GM19455 (cell line): ENCODE measurements at regions not wholly inside any gene's neighbourhood (a gene's known extent, or its start where the extent isn't known, plus 50 kb on each side); places are given as distances from the start of the nearest gene placed in this dataset.

Experiments
- ATAC-seq: cut with Tn5 transposase; IDR thresholded peaks from one replicate; pipeline ENCODE4 v1.9.1; 2021; ENCODE audit not compliant: unreplicated experiment

- peak; percentile 93 for ATAC-seq
Observed at GRCh38 chr6:71420693-71421328, 132.2 kb downstream of the OGFRL1 start.

GRCh38 chr6:71421611-71422010, 133.0 kb downstream of the OGFRL1 start:
- no peak for ATAC-seq

DNA sequence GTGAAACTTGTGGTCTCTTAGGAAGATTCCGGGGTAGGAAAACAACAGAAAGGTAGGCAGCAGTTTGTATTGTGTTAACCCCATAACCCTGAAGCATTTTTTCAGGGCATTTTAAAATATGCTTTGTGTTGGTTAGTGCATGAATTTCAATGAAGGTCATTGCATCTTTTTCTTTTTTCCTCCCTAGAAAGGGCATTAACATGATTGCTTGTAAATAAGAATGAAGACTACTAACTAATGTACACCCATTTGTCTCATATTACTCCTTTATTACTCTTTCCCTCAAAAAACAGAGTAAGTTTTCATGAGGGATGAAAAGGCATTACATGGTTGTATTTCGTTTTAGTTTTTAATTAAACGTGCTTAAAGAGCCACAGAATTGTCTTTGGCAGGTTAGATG, 141.4 kb downstream of the OGFRL1 start:
- no peak for ATAC-seq

- ATAC-seq = no peak
Observed at GRCh38 chr6:71433441-71433840, 144.8 kb downstream of the OGFRL1 start.

DNA sequence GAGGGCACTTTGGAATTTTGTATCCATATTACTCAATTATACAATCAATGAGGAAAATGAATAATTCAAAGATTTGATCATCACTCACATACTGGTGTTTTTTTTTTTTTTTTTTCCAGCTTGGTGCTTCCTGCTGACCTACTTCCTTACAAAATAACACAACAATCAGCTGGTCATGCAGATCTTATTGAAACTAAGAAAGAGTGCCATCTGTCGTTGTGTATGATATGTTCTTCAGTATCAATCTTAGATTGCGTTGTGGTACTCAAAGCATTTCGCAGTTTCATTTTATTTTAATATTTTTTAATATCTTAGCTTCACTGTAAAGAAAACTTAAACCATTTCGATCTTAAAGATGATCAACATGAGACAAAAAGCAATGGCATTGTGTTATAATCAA, 155.6 kb downstream of the OGFRL1 start:
- ATAC-seq = no peak

DNA sequence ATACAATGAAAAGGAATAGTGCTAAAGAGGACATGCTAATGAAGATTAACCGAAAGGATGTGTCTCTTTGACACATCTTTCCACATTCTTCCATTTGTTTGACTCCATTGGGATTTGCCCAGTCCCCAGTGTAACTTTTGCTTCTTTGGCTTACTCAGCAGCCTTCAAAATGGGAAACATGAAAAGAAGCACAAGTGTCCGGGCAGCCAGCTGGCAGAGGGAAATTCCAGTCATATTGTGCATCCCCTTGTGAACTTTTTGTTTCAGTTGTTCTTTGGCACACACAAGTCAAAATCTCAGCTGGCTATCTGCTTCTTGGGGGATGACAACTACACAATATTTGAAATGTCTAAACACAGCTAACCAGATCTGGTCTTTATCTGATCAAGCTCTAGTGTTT, 157.4 kb downstream of the OGFRL1 start:
- ATAC-seq = no peak

DNA sequence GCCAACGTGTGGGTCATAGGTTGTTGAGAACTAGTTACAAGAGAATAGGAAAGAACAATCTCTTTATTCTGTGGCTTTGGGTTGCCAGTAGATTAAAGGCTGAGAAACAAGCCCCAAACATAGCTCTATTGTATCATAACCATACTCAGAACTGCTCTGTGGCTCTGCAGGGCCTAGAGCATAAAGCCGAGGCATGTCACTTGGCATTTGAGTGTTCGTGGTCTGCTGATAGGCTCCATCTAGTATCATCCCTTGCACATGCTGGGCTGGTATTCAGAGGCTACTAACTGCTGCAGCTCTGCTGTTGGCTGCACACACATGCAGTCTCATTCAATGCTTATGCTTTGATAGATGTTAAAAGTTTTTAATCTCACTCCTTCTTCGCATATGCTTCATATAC, 157.9 kb downstream of the OGFRL1 start:
- no peak for ATAC-seq

GRCh38 chr6:71452697-71453370, 164.2 kb downstream of the OGFRL1 start:
- no peak for ATAC-seq

GRCh38 chr6:71453371-71453706, 164.7 kb downstream of the OGFRL1 start:
- no peak for ATAC-seq

DNA sequence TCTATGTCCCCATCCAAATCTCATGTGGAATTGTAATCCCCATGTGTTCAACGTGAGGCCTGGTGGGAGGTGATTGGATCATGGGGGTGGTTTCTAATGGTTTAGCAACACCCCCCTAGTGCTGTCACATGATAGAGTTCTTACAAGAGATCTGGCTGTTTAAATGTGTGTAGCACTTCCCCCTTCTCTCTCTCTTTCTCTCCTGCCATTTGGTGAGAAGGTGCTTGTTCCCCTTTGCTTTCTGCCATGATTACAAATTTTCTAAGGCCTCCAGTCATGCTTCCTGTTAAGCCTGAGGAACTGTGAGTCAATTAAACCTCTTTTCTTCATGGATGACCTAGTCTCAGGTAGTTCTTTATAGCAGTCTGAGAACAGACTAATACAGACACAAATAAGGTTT, 165.4 kb downstream of the OGFRL1 start:
- ATAC-seq = no peak

DNA sequence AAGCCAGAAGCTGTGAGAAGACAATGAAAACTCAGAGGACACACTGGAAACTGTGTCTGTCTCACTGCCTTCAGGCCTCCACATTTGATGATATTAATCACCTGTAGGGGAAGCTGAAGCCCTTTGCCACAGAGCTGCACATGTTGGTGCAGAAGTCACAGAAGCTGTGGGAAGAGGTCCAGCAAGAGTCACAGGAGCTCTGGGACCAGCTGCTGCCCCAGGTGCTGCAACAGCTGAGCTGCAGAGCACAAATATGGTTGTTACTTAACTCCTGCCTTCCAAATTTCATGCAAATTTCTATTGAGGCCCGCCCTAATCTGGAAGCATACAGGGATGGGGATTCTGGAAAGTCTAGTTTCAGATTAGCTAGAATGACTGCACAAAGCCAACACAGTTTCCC, 169.3 kb downstream of the OGFRL1 start:
- no peak for ATAC-seq

DNA sequence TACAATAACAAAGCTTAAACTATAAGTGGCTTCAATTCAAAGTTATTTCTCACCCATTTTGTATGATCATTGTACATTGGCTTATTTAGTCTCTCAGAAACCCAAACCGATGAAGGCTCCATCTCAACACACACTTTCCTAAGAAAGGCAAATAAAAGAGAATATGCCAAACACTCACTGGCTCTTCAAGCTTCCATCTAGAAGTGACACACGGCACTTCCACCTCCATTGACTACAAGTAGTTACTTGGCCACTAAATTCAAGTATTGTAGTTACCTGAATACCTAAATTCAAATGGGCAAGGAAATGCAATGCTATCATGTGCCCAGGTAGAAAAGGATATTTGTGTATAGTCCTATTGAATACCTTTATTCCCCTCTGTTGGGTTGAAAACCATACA, 170.6 kb downstream of the OGFRL1 start:
- no peak for ATAC-seq

GRCh38 chr6:71460933-71461332, 172.3 kb downstream of the OGFRL1 start:
- no peak for ATAC-seq

DNA sequence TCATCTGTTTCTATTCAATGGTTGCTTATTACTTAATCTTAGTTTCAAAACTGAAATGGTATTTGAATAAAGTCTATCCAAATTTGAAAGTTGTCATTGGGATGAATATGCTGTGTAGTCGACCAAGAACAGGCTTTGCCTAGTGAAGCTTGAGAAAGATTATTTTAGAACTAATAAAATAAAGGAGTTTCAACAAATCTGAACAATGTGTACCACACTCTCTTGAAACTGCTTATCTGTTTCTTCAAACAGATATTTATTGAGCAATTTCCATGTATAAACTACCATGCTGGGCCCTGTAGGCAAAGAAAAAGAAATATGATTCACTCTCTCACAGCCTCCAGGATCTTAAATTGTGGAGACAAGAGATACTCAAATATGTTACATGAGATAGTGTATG, 174.4 kb downstream of the OGFRL1 start:
- ATAC-seq = no peak

DNA sequence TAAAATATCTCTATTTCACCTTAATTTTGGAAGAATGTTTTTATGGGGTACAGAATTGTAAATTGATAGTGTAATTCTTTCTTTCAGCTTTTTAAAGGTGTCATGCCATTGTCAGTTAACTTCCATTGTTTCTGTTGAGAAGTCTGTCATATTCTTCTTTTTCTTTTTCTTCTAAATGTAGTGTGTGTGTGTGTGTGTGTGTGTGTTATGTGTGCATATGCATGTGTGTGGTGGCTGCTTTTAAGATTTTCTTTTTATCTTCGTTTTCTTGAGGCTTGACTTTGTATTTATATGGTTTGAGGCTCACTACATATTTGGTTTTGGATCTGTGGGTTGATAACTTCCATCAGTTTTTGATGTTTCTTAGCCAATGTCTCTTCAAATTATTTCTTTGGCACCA, 176.5 kb downstream of the OGFRL1 start:
- no peak for ATAC-seq

GRCh38 chr6:71466362-71466761, 177.8 kb downstream of the OGFRL1 start:
- no peak for ATAC-seq

GRCh38 chr6:71468038-71468437, 179.4 kb downstream of the OGFRL1 start:
- no peak for ATAC-seq

GRCh38 chr6:71468841-71469700, 180.5 kb downstream of the OGFRL1 start:
- ATAC-seq = no peak

DNA sequence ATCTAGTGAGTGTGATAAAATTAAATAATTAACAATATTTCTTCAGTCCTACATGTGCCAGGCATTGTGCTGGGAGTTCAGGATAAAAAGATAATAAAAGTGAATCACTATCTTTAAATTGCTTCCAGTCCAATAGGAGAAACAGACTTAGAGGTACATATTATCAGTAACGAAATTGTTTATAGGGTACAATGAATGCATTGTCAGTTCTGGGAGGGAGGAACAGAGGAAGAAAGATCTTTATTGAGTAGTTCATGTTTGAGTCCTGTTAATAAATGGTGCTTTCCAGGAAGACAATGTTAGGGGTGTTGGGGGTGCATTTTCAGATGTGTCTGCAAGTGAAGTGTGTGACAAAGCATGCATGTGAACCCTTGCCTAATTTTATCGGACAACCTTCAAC, 183.1 kb downstream of the OGFRL1 start:
- no peak for ATAC-seq

GRCh38 chr6:71473926-71474325, 185.3 kb downstream of the OGFRL1 start:
- no peak for ATAC-seq

DNA sequence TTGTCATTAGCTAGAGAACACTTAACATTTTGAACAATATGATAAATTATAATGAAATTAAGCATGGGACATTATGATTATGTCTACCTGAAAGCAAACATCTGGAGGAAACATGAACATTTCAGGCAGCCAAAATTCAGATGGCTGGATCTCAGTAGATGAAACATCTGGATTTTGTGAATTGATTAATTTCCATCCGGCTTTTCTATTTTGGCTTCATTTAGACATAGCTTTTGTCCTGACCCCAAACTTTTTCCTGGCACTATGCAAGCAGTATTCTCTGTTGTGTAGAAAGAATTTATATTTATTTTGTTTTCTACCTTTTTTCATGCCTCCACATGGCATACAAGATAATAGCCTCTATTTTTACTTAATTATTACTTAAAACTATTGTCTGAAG, 186.3 kb downstream of the OGFRL1 start:
- ATAC-seq = no peak

- ATAC-seq = no peak
Observed at GRCh38 chr6:71476371-71476770, 187.8 kb downstream of the OGFRL1 start.
